ENCODE measurements at regions not wholly inside any gene's neighbourhood (a gene's known extent, or its start where the extent isn't known, plus 50 kb on each side); places are given as distances from the start of the nearest gene placed in this dataset.
"Not testable (repeated sequence)": the region's sequence is repeated elsewhere in the genome, so short reads cannot be mapped to it uniquely, and the experiment has no call there.

- not testable (repeated sequence) for TF ChIP-seq CTCF (optimal IDR thresholded peaks at IDR 0.05 in 1 of 3, IDR thresholded peaks at IDR 0.05 in 1 of 3, conservative IDR thresholded peaks at IDR 0.05 in 1 of 3; ENCODE audit: extremely low read depth in 1 of 3, insufficient read depth in 2 of 3, low read length in 3 of 3); EZH2 (IDR thresholded peaks at IDR 0.05; ENCODE audit: low read length)
Measured at GRCh38 chrX:90521284-90521683, 599.6 kb downstream of the TGIF2LX start.
